Calu3 (cell line): ENCODE measurements at regions not wholly inside any gene's neighbourhood (a gene's known extent, or its start where the extent isn't known, plus 50 kb on each side); places are given as distances from the start of the nearest gene placed in this dataset.

Experiments used
- BruUV-seq: library from RNA; stranded (reverse); fragments of 400-500 nt; replicated peaks from 2 replicates; lab custom pipeline; 2021; lab: Mats Ljungman, UMichigan
- CTCF ChIA-PET: fragments of 300-600 bp; sonication (Branson Sonifier 250); formaldehyde crosslinking; loops from one replicate; lab custom pipeline; 2022; ENCODE audit warnings: antibody characterized with exemption; lab: Charles Lee
- DNase-seq: peaks from one replicate; pipeline ENCODE4 v3.0.0; 2022
- H3K27ac Mint-ChIP-seq: one replicate; pipeline ENCODE4 v1.8.0; 2022; ENCODE audit warnings: mixed read lengths; ENCODE audit not compliant: unreplicated experiment
- H3K27me3 Mint-ChIP-seq: one replicate; pipeline ENCODE4 v1.8.0; 2022; ENCODE audit warnings: mixed read lengths; ENCODE audit not compliant: unreplicated experiment
- H3K36me3 Mint-ChIP-seq: one replicate; pipeline ENCODE4 v1.8.0; 2022; ENCODE audit warnings: mild to moderate bottlenecking, moderate library complexity, mixed read lengths; ENCODE audit not compliant: insufficient read depth, unreplicated experiment
- H3K4me1 Mint-ChIP-seq: one replicate; pipeline ENCODE4 v1.8.0; 2022; ENCODE audit warnings: mild to moderate bottlenecking, low read depth, mixed read lengths; ENCODE audit not compliant: unreplicated experiment
- H3K4me3 Mint-ChIP-seq: one replicate; pipeline ENCODE4 v1.8.0; 2022; ENCODE audit warnings: mild to moderate bottlenecking, low read depth, moderate library complexity, mixed read lengths; ENCODE audit not compliant: unreplicated experiment
- H3K9me3 Mint-ChIP-seq: one replicate; pipeline ENCODE4 v1.8.0; 2022; ENCODE audit warnings: low read depth, mixed read lengths; ENCODE audit not compliant: unreplicated experiment
- CTCF ChIP-seq: fragments of 200-600 bp; IDR thresholded peaks from one replicate; pipeline ENCODE4 v1.8.0; 2022; ENCODE audit warnings: antibody characterized with exemption; ENCODE audit not compliant: unreplicated experiment
- intact Hi-C: fragments of 100-400 bp; cut with micrococcal nuclease; formaldehyde crosslinking; loops from one replicate; pipeline ENCODE4 v1.10.0; 2022; ENCODE audit not compliant: unreplicated experiment

GRCh38 chr16:86089991-86090390 lies 191.0 kb downstream of the IRF8 start:
- H3K9me3 Mint-ChIP-seq: no peaks in the 10 kb centered on the region
- no peak overlapping the region for H3K27ac Mint-ChIP-seq
- TF ChIP-seq CTCF: no peak
- no peak for DNase-seq
- intact Hi-C loops: no loop called here
- CTCF ChIA-PET: no interaction called here
- no TSS peak for BruUV-seq
- peaks cover 92% of the 10 kb centered on the region for H3K27me3 Mint-ChIP-seq
- H3K36me3 Mint-ChIP-seq: no peaks in the 10 kb centered on the region
- no peak overlapping the region for H3K4me3 Mint-ChIP-seq
- H3K4me1 Mint-ChIP-seq: no peaks in the 10 kb centered on the region

GRCh38 chr16:86090461-86091170 lies 191.7 kb downstream of the IRF8 start:
- H3K4me3 Mint-ChIP-seq: no peak overlapping the region
- CTCF ChIA-PET: no interaction called here
- TF ChIP-seq CTCF: no peak
- H3K27ac Mint-ChIP-seq: no peak overlapping the region
- no peaks in the 10 kb centered on the region for H3K36me3 Mint-ChIP-seq
- H3K27me3 Mint-ChIP-seq: peaks cover 93% of the 10 kb centered on the region
- no peak for DNase-seq
- BruUV-seq: no TSS peak
- intact Hi-C loops: no loop called here
- no peaks in the 10 kb centered on the region for H3K4me1 Mint-ChIP-seq
- no peaks in the 10 kb centered on the region for H3K9me3 Mint-ChIP-seq

GRCh38 chr16:86091976-86092375 lies 193.0 kb downstream of the IRF8 start:
- H3K36me3 Mint-ChIP-seq: no peaks in the 10 kb centered on the region
- peaks cover 93% of the 10 kb centered on the region for H3K27me3 Mint-ChIP-seq
- no peak for TF ChIP-seq CTCF
- CTCF ChIA-PET: no interaction called here
- H3K4me3 Mint-ChIP-seq: no peak overlapping the region
- intact Hi-C loops: no loop called here
- H3K9me3 Mint-ChIP-seq: no peaks in the 10 kb centered on the region
- no TSS peak for BruUV-seq
- no peaks in the 10 kb centered on the region for H3K4me1 Mint-ChIP-seq
- no peak overlapping the region for H3K27ac Mint-ChIP-seq
- DNase-seq: no peak

GRCh38 chr16:86092586-86093480 lies 193.9 kb downstream of the IRF8 start:
- no peak for TF ChIP-seq CTCF
- CTCF ChIA-PET: interaction anchor here (0.7 kb wide), 1 partner anchor 8 kb away, joined by 4 read pairs; no protein-coding TSS in a partner anchor

More at GRCh38 chr16:86092586-86093480, 193.9 kb downstream of the IRF8 start:
- BruUV-seq: no TSS peak
- H3K9me3 Mint-ChIP-seq: no peaks in the 10 kb centered on the region
- no peak overlapping the region for H3K27ac Mint-ChIP-seq
- H3K36me3 Mint-ChIP-seq: no peaks in the 10 kb centered on the region
- H3K27me3 Mint-ChIP-seq: peaks cover 93% of the 10 kb centered on the region
- H3K4me1 Mint-ChIP-seq: no peaks in the 10 kb centered on the region
- DNase-seq: no peak
- H3K4me3 Mint-ChIP-seq: no peak overlapping the region
- intact Hi-C loops: no loop called here
